ENCODE measurements at regions not wholly inside any gene's neighbourhood (a gene's known extent, or its start where the extent isn't known, plus 50 kb on each side); places are given as distances from the start of the nearest gene placed in this dataset.

GRCh38 chr16:72482695-72483094 is 310.7 kb upstream of the PMFBP1 start:
- Histone ChIP-seq H2BK120ac (replicated peaks; ENCODE audit: low read depth, low read length) (no peak overlapping the region), H2BK12ac (ENCODE audit: low read depth, low read length) (no peak overlapping the region), H3K9me3 (ENCODE audit: insufficient read depth in 2 of 2, low read depth in 1 of 2, low read length in 1 of 2) (no peaks in the 10 kb centered on the region), H3K4me3 (ENCODE audit: extremely low read depth in 1 of 4, insufficient read depth in 2 of 4, low read depth in 3 of 4, low read length in 4 of 4) (no peak overlapping the region), H3K27me3 (replicated peaks in 1 of 4; ENCODE audit: control insufficient read depth in 3 of 4, extremely low read depth in 1 of 4, insufficient read depth in 3 of 4, low read length in 3 of 4) (no peaks in the 10 kb centered on the region), H4K8ac (ENCODE audit: extremely low read depth, insufficient read depth, low read length) (no peak overlapping the region), H3K56ac (replicated peaks; ENCODE audit: insufficient read length, low read depth, low read length) (no peak overlapping the region), H3K79me2 (ENCODE audit: control insufficient read depth in 1 of 2, insufficient read depth in 2 of 2, low read length in 2 of 2) (no peaks in the 10 kb centered on the region), H3K14ac (ENCODE audit: insufficient read length) (no peak overlapping the region), H3K23me2 (ENCODE audit: low read depth, low read length) (no peaks in the 10 kb centered on the region), H2BK5ac (ENCODE audit: low read depth, low read length) (no peak overlapping the region), H3K27ac (ENCODE audit: low read depth, low read length) (no peak overlapping the region), H3K18ac (ENCODE audit: extremely low read depth, low read length) (no peak overlapping the region), H3K4me2 (ENCODE audit: insufficient read depth in 1 of 2, low read depth in 2 of 2, low read length in 2 of 2) (no peak overlapping the region), H2BK20ac (ENCODE audit: low read length) (no peak overlapping the region), H3K4ac (replicated peaks; ENCODE audit: insufficient read length, low read depth, low read length) (no peak overlapping the region), H2BK15ac (ENCODE audit: low read length) (no peak overlapping the region), H4K5ac (ENCODE audit: insufficient read length, low read depth, low read length) (no peak overlapping the region), H3K4me1 (replicated peaks in 1 of 4; ENCODE audit: control insufficient read depth in 3 of 4, insufficient read depth in 4 of 4, low read length in 3 of 4) (peaks cover 0 to 4% (median 0%) of the 10 kb centered on the region in 4 experiments; a peak in 1 of 7 replicates), H3K79me1 (ENCODE audit: low read depth, low read length) (no peaks in the 10 kb centered on the region), H2AK5ac (ENCODE audit: low read depth, low read length) (no peak overlapping the region), H2AFZ (ENCODE audit: low read length) (no peak overlapping the region), H3K23ac (ENCODE audit: insufficient read length) (no peak overlapping the region), H4K20me1 (replicated peaks in 1 of 2; ENCODE audit: control insufficient read depth in 1 of 2, insufficient read depth in 2 of 2, low read length in 2 of 2) (no peaks in the 10 kb centered on the region), H3K36me3 (ENCODE audit: control insufficient read depth in 2 of 4, insufficient read depth in 4 of 4, low read length in 3 of 4) (no peaks in the 10 kb centered on the region), H4K91ac (replicated peaks; ENCODE audit: insufficient read length, low read length) (no peak overlapping the region), H3K9ac (replicated peaks in 1 of 4; ENCODE audit: extremely low read depth in 1 of 4, low read depth in 3 of 4, low read length in 3 of 4) (no peak overlapping the region)
- TF ChIP-seq EGR1 (IDR thresholded peaks at IDR 0.05; ENCODE audit: borderline replicate concordance, low read depth, low read length) (no peak), EP300 (IDR thresholded peaks at IDR 0.05; ENCODE audit: borderline replicate concordance in 1 of 2, low read depth in 2 of 2, low read length in 2 of 2) (no peak)
- FAIRE-seq (no peak), DNase-seq (ENCODE audit: low read depth in 1 of 2, low spot score in 2 of 2) (no peak)
- WGBS, 2 experiments (ENCODE audit: extremely low coverage in 1 of 2, insufficient coverage in 1 of 2, insufficient read length in 1 of 2, insufficient replicate concordance in 2 of 2, low coverage in 1 of 2, low lambda C conversion rate in 2 of 2, missing lambda C conversion rate in 1 of 2), result 80% methylated on average over 3 of the region's 3 CpGs; no CpG with 5 or more reads in 1 of the 2 experiments
- ChIA-PET CTCF (ENCODE audit: partially characterized antibody) (no interaction called here), POLR2A (ENCODE audit: partially characterized antibody) (no interaction called here)
